Astrocyte (in vitro differentiated cells and primary cell): ENCODE measurements at regions not wholly inside any gene's neighbourhood (a gene's known extent, or its start where the extent isn't known, plus 50 kb on each side); places are given as distances from the start of the nearest gene placed in this dataset.

Experiments
- DNase-seq: peaks from one replicate; pipeline ENCODE4 v3.0.0-alpha.2; 2010; ENCODE audit warnings: low read depth
- FAIRE-seq: peaks from 2 replicates; lab custom pipeline; 2011; peaks lifted over from hg19 to GRCh38; lab: Jason Lieb, UNC
- H2AFZ ChIP-seq: 2 replicates; pipeline ENCODE4 v1.6.0; 2012; ENCODE audit warnings: low read depth, low read length, inconsistent platforms
- H3K27ac ChIP-seq: 2 replicates; pipeline ENCODE4 v1.5.1; 2011; ENCODE audit warnings: low read depth, low read length, inconsistent platforms
- H3K27me3 ChIP-seq: 2 replicates; pipeline ENCODE4 v1.6.0; 2011; ENCODE audit warnings: low read length, inconsistent platforms; ENCODE audit not compliant: insufficient read depth
- H3K36me3 ChIP-seq: 2 replicates; pipeline ENCODE4 v1.5.1; 2011; ENCODE audit warnings: low read length, inconsistent platforms; ENCODE audit not compliant: insufficient read depth
- H3K4me1 ChIP-seq: 2 replicates; pipeline ENCODE4 v1.5.1; 2011; ENCODE audit warnings: low read length, inconsistent platforms; ENCODE audit not compliant: insufficient read depth
- H3K4me2 ChIP-seq: 2 replicates; pipeline ENCODE4 v1.6.0; 2012; ENCODE audit warnings: low read length, inconsistent platforms
- H3K4me3 ChIP-seq: 2 replicates; pipeline ENCODE4 v1.5.1; 2011; ENCODE audit warnings: low read depth, mild to moderate bottlenecking, low read length, inconsistent platforms; ENCODE audit not compliant: insufficient read depth
- H3K79me2 ChIP-seq: 2 replicates; pipeline ENCODE4 v1.6.0; 2012; ENCODE audit warnings: mild to moderate bottlenecking, low read length, inconsistent platforms; ENCODE audit not compliant: insufficient read depth
- H3K9ac ChIP-seq: 2 replicates; pipeline ENCODE4 v1.6.0; 2012; ENCODE audit warnings: mild to moderate bottlenecking, low read length, inconsistent platforms
- H3K9me3 ChIP-seq: 2 replicates; pipeline ENCODE4 v1.5.1; 2012; ENCODE audit warnings: low read depth, mild to moderate bottlenecking, low read length, inconsistent platforms; ENCODE audit not compliant: insufficient read depth
- H4K20me1 ChIP-seq: 2 replicates; pipeline ENCODE4 v1.6.0; 2012; ENCODE audit warnings: low read length, inconsistent platforms; ENCODE audit not compliant: insufficient read depth
- H3K27ac Mint-ChIP-seq: one replicate; pipeline ENCODE4 v1.8.0; 2021; ENCODE audit warnings: mild to moderate bottlenecking, mixed read lengths; ENCODE audit not compliant: unreplicated experiment
- H3K27me3 Mint-ChIP-seq: one replicate; pipeline ENCODE4 v1.8.0; 2021; ENCODE audit warnings: low read depth, mixed read lengths; ENCODE audit not compliant: unreplicated experiment
- H3K36me3 Mint-ChIP-seq: one replicate; pipeline ENCODE4 v1.8.0; 2021; ENCODE audit warnings: low read depth, mixed read lengths; ENCODE audit not compliant: unreplicated experiment
- H3K4me1 Mint-ChIP-seq: one replicate; pipeline ENCODE4 v1.8.0; 2021; ENCODE audit warnings: low read depth, mixed read lengths; ENCODE audit not compliant: unreplicated experiment
- H3K4me3 Mint-ChIP-seq: one replicate; pipeline ENCODE4 v1.8.0; 2021; ENCODE audit warnings: mild to moderate bottlenecking, moderate library complexity, mixed read lengths; ENCODE audit not compliant: unreplicated experiment
- H3K9me3 Mint-ChIP-seq: one replicate; pipeline ENCODE4 v1.8.0; 2021; ENCODE audit warnings: mild to moderate bottlenecking, mixed read lengths; ENCODE audit not compliant: unreplicated experiment
- CTCF ChIP-seq: IDR thresholded peaks from 2 replicates; pipeline ENCODE4 v1.5.1; 2011; ENCODE audit warnings: low read depth, mild to moderate bottlenecking, inconsistent platforms, low read length, moderate library complexity; ENCODE audit not compliant: insufficient read depth
- EZH2 ChIP-seq: IDR thresholded peaks from 2 replicates; pipeline ENCODE4 v1.6.1; 2012; ENCODE audit warnings: mild to moderate bottlenecking, low read length, inconsistent platforms; ENCODE audit not compliant: insufficient read depth

GRCh38 chr9:30744871-30745270, 1639.6 kb upstream of the ACO1 start:
- H3K4me2 ChIP-seq, result no peak overlapping the region
- Mint-ChIP-seq H3K27ac (no peak overlapping the region), H3K4me3 (no peak overlapping the region), H3K9me3 (no peaks in the 10 kb centered on the region), H3K36me3 (no peaks in the 10 kb centered on the region), H3K27me3 (no peaks in the 10 kb centered on the region), H3K4me1 (no peaks in the 10 kb centered on the region)
- H2AFZ ChIP-seq, result no peak overlapping the region
- no peaks in the 10 kb centered on the region for H4K20me1 ChIP-seq
- H3K36me3 ChIP-seq, result no peaks in the 10 kb centered on the region
- FAIRE-seq (no peak), DNase-seq (no peak)
- no peaks in the 10 kb centered on the region for H3K4me1 ChIP-seq
- TF ChIP-seq CTCF (no peak), EZH2 (no peak)
- H3K4me3 ChIP-seq, result no peak overlapping the region
- H3K27me3 ChIP-seq, result no peaks in the 10 kb centered on the region
- no peaks in the 10 kb centered on the region for H3K79me2 ChIP-seq
- H3K9ac ChIP-seq, result no peak overlapping the region
- H3K9me3 ChIP-seq, result no peaks in the 10 kb centered on the region
- no peak overlapping the region for H3K27ac ChIP-seq

- Histone ChIP-seq H3K79me2 (no peaks in the 10 kb centered on the region), H3K9ac (no peak overlapping the region), H2AFZ (no peak overlapping the region), H3K4me3 (no peak overlapping the region), H3K36me3 (no peaks in the 10 kb centered on the region), H3K4me1 (no peaks in the 10 kb centered on the region), H4K20me1 (no peaks in the 10 kb centered on the region), H3K4me2 (no peak overlapping the region), H3K27ac (no peak overlapping the region), H3K9me3 (no peaks in the 10 kb centered on the region), H3K27me3 (no peaks in the 10 kb centered on the region)
- no peak for FAIRE-seq
- Mint-ChIP-seq H3K36me3 (no peaks in the 10 kb centered on the region), H3K27ac (no peak overlapping the region), H3K4me1 (no peaks in the 10 kb centered on the region), H3K4me3 (no peak overlapping the region), H3K9me3 (no peaks in the 10 kb centered on the region), H3K27me3 (no peaks in the 10 kb centered on the region)
- no peak for DNase-seq
- TF ChIP-seq CTCF, result no peak
- TF ChIP-seq EZH2, result no peak
Observed at GRCh38 chr9:30746589-30746988, 1637.9 kb upstream of the ACO1 start.

- DNase-seq (no peak), FAIRE-seq (no peak)
- no peaks in the 10 kb centered on the region for H3K36me3 ChIP-seq
- Mint-ChIP-seq H3K4me3 (no peak overlapping the region), H3K27ac (no peak overlapping the region), H3K27me3 (no peaks in the 10 kb centered on the region), H3K4me1 (no peaks in the 10 kb centered on the region), H3K36me3 (peaks cover 2% of the 10 kb centered on the region), H3K9me3 (peaks cover 5% of the 10 kb centered on the region)
- no peaks in the 10 kb centered on the region for H3K27me3 ChIP-seq
- no peak overlapping the region for H3K4me2 ChIP-seq
- peaks cover 9% of the 10 kb centered on the region for H3K9me3 ChIP-seq
- H3K9ac ChIP-seq, result no peak overlapping the region
- no peak overlapping the region for H3K27ac ChIP-seq
- H3K4me3 ChIP-seq, result no peak overlapping the region
- no peaks in the 10 kb centered on the region for H4K20me1 ChIP-seq
- TF ChIP-seq EZH2 (no peak), CTCF (no peak)
- H3K4me1 ChIP-seq, result no peaks in the 10 kb centered on the region
- H2AFZ ChIP-seq, result no peak overlapping the region
- no peaks in the 10 kb centered on the region for H3K79me2 ChIP-seq
Observed at GRCh38 chr9:30757723-30758122, 1626.7 kb upstream of the ACO1 start.
